ENCODE measurements at regions not wholly inside any gene's neighbourhood (a gene's known extent, or its start where the extent isn't known, plus 50 kb on each side); places are given as distances from the start of the nearest gene placed in this dataset.
A peak's percentile ranks its signal among the peaks of the same experiment; 100 is the strongest.

DNA sequence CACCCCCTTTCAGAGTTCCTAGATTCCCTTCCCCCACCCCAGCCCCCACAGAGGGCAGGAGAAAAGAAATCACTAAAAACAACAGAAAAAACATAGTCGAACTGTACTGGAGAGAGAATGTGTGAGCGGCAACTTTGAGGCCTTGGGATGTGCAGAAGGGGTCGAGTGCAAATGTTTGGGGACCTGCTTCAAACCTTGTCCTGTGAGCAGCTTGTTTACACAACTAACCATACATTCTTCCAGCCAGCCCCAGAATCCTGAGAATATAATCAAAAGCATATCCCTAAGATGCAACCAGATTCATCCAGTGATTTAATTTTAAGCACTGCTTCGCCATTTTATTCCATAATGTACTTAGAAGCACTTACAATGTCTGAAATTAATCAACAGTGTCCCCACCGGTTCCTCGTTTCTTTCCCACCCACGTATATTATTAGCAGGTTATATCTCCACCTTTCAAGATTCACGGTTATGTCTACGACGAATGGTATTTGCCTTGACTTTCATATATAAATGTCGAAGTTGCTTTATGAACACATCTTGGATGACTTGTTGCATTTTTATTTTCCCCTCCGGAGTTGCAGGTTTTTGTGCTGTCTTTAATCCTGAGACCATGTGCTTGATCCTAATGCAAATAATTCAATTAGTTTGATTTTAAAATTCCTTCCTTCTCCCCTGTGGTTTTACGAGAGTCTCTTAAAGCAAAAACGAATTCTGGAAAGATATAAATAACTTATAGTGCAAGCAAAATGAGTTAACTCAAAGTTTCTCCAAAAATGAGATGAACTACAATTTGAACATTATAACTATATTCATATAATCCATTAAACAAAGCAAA, 107.6 kb downstream of the ZIC5 start:
- Mint-ChIP-seq H3K4me3 (no peak overlapping the region), H3K27ac (no peak overlapping the region), H3K27me3 (ENCODE audit: low read depth in 3 of 3) (peaks cover 11 to 17% (median 16%) of the 10 kb centered on the region in 3 donors), H3K4me1 (peaks cover 29 to 37% of the 10 kb centered on the region in 2 donors), H3K9me3 (no peaks in the 10 kb centered on the region), H3K36me3 (peaks cover 22 to 35% (median 23%) of the 10 kb centered on the region in 3 donors)
- no peak for DNase-seq

DNA sequence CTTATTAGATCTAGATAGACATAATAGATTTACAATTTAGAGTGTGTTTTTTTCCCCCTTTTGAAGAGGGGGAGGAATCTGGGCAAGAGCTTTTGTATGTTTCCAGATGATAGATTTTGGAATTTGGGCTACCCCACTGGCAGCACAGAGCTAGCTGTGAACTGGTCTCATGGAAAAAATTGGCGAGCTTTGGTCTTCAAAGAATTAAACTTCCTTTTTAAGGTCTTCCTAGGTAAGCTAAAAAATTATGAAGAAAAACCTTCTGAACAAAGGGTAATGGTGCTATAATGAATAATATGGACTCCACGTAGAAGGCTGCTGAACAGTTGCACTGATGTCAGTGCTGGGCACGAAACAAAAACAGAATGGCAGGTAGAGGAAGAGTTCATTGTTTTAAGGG, 109.3 kb downstream of the ZIC5 start:
- Mint-ChIP-seq H3K4me1 (peaks cover 40 to 54% of the 10 kb centered on the region in 2 donors), H3K4me3 (no peak overlapping the region), H3K27ac (no peak overlapping the region), H3K36me3 (peaks cover 19 to 31% (median 23%) of the 10 kb centered on the region in 3 donors), H3K9me3 (no peaks in the 10 kb centered on the region), H3K27me3 (ENCODE audit: low read depth in 3 of 3) (peaks cover 14 to 21% (median 18%) of the 10 kb centered on the region in 3 donors)
- no peak for DNase-seq

DNA sequence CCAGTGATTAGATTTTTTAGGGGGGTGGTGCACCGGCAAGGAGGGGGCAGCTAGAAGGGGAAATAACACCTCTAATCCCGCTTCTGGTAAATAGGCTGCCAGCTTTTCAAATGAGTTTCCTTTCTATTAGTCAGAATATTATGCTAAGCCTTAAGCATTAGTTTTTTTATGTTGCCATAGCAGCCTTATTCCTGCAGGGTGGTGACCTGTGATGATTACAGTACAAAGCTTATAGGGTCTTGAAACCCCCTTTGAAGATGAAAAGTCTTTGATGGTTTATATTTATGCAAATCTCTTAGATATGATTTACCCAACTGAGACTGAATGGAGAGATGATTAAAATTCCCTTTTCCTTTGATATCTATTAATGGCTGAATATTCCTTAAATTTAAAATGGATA, 109.8 kb downstream of the ZIC5 start:
- peaks cover 40 to 54% of the 10 kb centered on the region in 2 donors for H3K4me1 Mint-ChIP-seq
- peaks cover 14 to 19% (median 18%) of the 10 kb centered on the region in 3 donors for H3K27me3 Mint-ChIP-seq (ENCODE audit: low read depth in 3 of 3)
- H3K9me3 Mint-ChIP-seq: no peaks in the 10 kb centered on the region
- H3K4me3 Mint-ChIP-seq: no peak overlapping the region
- H3K36me3 Mint-ChIP-seq: peaks cover 15 to 27% (median 23%) of the 10 kb centered on the region in 3 donors
- DNase-seq: no peak
- H3K27ac Mint-ChIP-seq: no peak overlapping the region

DNA sequence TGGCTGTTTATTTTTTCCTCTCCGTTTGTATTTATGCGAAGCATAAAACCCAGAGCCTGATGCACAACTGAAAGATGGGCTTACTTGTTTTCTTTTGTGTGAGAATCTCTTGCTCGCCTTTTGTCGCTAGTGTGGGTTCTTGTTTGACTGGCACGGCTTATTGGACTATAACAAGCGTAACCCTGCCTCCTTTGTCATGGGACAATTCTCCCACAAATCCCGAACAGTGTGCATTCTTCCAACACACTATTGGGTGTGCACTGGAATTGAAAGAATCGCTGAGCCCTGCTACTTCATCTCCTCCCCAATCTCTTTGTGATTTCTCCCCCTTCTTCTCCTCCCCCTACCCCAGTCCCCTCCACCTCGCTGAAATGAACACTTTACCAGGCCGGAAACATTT, 110.8 kb downstream of the ZIC5 start:
- H3K27me3 Mint-ChIP-seq (ENCODE audit: low read depth in 3 of 3): peaks cover 13 to 19% (median 18%) of the 10 kb centered on the region in 3 donors
- H3K27ac Mint-ChIP-seq: peak overlapping the region in 1 of 6 donors; percentile 34
- H3K4me3 Mint-ChIP-seq: peak overlapping the region in 2 of 5 donors; percentile 41 to 43
- H3K36me3 Mint-ChIP-seq: peaks cover 15 to 21% (median 17%) of the 10 kb centered on the region in 3 donors
- DNase-seq: no peak
- peaks cover 40 to 54% of the 10 kb centered on the region in 2 donors for H3K4me1 Mint-ChIP-seq
- H3K9me3 Mint-ChIP-seq: no peaks in the 10 kb centered on the region

DNA sequence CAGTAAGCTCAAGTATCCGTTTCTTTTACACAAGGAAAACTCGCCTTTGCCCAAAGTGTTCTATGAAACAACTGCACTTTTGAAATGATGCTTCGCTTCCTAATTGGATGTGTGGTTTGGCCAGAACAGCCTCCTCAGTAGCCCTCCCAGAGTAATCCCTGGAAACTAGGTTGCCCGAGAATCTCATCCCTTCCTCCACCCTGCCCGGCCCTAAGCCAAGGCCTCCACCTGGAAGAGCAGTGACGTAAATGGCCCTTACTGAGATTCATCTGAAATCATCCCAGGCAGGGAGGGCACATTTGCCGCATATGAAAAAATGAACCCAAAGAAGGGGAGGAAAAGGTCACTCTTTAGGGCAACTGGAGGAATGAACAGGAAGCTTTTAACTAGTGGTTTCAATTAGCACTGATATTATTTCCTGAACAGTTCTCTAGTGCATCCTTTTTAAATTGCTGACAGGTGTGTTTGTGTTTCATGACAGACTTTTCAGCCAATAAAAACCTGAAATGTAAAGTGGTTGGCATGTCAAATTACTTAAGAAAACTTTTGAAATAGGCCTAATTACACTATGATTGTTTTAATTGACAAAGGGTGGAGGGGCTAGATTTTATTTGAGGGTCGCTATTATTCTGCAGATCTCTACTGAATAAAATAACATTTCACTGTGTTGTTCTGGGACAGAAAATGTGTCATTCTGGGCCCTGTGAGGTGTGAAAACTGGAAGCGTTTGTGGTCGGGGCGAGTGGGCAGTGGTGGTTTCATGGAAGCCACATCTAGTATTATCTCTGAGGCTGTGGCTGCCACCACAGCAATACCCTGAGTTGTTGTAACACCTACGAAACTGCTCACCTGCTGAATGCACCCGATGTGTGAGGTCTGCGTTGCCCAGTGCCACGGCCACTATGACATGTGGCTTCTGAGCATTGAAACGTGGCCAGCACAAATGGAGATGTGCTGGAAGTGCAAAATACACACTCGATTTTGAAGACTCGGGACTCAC, 112.1 kb downstream of the ZIC5 start:
- peak overlapping the region; percentile 45 to 81 (median 72) for H3K4me3 Mint-ChIP-seq
- H3K4me1 Mint-ChIP-seq: peaks cover 40 to 54% of the 10 kb centered on the region in 2 donors
- DNase-seq: peak; percentile 79 to 80 (median 79)
- H3K27me3 Mint-ChIP-seq (ENCODE audit: low read depth in 3 of 3): peaks cover 11 to 19% (median 19%) of the 10 kb centered on the region in 3 donors
- peaks cover 8 to 17% (median 9%) of the 10 kb centered on the region in 3 donors for H3K36me3 Mint-ChIP-seq
- H3K27ac Mint-ChIP-seq: peak overlapping the region; percentile 17 to 77 (median 75)
- H3K9me3 Mint-ChIP-seq: no peaks in the 10 kb centered on the region

DNA sequence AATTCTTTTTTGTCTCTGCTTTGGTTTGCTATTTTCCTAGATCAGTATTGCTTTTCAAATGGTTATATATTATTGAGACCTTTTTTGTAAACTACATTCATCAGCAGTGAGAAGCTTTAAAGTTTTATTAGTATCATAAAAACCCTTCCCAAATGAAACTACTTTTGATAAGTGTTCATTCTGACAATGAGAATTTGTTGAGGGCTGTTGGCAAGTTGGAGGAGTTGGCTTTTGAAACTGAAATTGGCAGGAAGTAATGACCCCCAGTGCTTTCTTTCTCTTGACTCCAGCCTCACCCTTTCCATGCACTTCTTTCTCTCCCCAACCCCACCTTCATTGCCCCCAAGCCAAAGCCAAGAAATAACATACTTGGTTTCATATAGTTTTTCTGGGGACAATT, 113.8 kb downstream of the ZIC5 start:
- peaks cover 6 to 21% (median 17%) of the 10 kb centered on the region in 3 donors for H3K27me3 Mint-ChIP-seq (ENCODE audit: low read depth in 3 of 3)
- H3K36me3 Mint-ChIP-seq: peaks cover 0 to 8% (median 3%) of the 10 kb centered on the region in 3 donors
- H3K9me3 Mint-ChIP-seq: no peaks in the 10 kb centered on the region
- no peak overlapping the region for H3K4me3 Mint-ChIP-seq
- no peak for DNase-seq
- peaks cover 40 to 54% of the 10 kb centered on the region in 2 donors for H3K4me1 Mint-ChIP-seq
- peak overlapping the region in 1 of 6 donors; percentile 2 for H3K27ac Mint-ChIP-seq

DNA sequence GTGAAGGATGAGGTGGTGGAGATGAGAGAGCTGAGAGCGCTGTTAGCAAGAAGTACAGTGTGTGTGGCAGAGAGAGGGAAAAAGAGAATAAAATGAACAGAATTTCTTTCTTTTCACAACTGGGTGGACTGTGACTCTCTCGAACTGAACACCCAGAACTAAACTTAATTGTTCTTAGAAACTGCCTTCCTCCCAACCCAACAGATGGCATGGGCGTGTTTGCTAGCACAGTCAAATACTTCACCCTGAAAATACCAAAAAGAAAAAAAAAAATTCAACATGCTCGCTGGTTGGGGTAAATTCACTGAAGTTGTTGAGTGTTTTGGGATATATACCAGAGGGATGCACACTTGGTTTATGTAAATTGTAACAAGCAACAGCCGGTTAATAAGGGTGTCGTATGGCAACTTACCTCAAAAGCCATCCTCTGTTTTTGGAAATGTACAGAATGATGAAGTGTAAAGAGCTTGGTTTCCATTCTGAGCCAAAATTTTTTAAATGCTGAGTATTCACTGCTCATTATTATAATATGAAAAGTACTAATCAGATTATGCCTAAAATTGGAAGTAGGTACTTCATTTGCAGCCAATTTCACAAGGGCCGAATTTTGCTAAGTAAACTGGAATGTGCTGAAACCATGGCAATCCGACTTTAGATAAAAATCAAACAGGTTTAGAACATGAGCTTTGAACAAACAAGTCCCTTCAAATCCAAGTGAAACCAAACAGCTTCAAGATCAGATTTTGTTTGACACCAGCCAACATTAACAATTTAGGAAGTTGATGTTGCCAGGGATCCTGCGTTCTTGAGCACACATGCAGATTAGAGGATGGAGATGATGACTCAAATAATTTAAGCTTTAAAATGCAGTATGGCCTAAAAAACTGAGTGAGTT, 115.8 kb downstream of the ZIC5 start:
- H3K36me3 Mint-ChIP-seq: peaks cover 0 to 3% (median 0%) of the 10 kb centered on the region in 3 donors
- no peak for DNase-seq
- peaks cover 28 to 35% of the 10 kb centered on the region in 2 donors for H3K4me1 Mint-ChIP-seq
- H3K27me3 Mint-ChIP-seq (ENCODE audit: low read depth in 3 of 3): peaks cover 6 to 19% (median 12%) of the 10 kb centered on the region in 3 donors
- no peak overlapping the region for H3K27ac Mint-ChIP-seq
- H3K4me3 Mint-ChIP-seq: no peak overlapping the region
- H3K9me3 Mint-ChIP-seq: no peaks in the 10 kb centered on the region

DNA sequence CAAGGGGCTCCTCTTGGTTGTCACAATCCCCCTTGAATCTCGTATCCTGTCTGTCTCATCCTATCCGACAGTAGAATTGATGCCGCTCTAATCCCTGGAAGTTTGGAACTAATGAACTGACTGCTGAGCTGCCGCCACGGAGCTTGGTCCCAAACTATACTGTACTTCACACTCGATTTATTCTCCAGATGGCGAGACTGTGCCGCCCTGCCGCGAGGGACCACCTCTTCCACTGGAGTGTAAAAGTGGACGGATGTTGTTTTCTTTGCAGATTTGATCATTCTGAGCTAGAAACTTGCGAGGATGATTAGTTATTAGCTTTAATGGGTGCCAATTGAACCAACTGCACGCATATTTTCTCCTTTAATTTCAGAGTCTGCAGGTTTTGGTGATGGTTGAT, 117.2 kb downstream of the ZIC5 start:
- no peak for DNase-seq
- peaks cover 0 to 15% (median 6%) of the 10 kb centered on the region in 3 donors for H3K27me3 Mint-ChIP-seq (ENCODE audit: low read depth in 3 of 3)
- H3K27ac Mint-ChIP-seq: no peak overlapping the region
- peaks cover 15 to 20% of the 10 kb centered on the region in 2 donors for H3K4me1 Mint-ChIP-seq
- no peak overlapping the region for H3K4me3 Mint-ChIP-seq
- H3K9me3 Mint-ChIP-seq: no peaks in the 10 kb centered on the region
- H3K36me3 Mint-ChIP-seq: peaks cover 0 to 3% (median 0%) of the 10 kb centered on the region in 3 donors

DNA sequence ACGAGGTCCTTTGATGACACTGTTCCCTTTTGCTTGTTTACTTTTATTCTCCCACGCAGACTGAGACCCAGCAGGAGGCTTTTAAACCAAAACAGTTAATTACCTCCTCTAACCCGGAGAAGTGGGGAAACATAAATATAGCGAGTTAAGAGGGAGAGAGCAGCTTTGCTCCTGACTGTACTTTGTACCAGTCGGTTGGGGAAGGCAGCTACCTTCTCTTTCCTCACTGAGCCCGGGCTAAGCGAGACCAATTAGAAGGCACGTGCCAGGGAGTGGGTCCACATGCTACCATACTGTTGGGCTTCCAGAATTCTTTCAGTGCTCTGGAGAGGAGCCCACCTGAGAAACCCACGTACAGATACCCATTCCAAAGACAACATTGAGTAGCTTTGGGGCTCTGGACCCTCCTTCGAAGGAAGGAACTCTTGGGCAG, 124.2 kb downstream of the ZIC5 start:
- Mint-ChIP-seq H3K27me3 (ENCODE audit: low read depth in 3 of 3) (peaks cover under 1 to 5% (median 1%) of the 10 kb centered on the region in 3 donors), H3K4me3 (no peak overlapping the region), H3K36me3 (peaks cover 0 to 4% (median 3%) of the 10 kb centered on the region in 3 donors), H3K9me3 (peaks cover 0 to 2% (median 0%) of the 10 kb centered on the region in 6 donors), H3K27ac (no peak overlapping the region), H3K4me1 (no peaks in the 10 kb centered on the region)
- DNase-seq: no peak

DNA sequence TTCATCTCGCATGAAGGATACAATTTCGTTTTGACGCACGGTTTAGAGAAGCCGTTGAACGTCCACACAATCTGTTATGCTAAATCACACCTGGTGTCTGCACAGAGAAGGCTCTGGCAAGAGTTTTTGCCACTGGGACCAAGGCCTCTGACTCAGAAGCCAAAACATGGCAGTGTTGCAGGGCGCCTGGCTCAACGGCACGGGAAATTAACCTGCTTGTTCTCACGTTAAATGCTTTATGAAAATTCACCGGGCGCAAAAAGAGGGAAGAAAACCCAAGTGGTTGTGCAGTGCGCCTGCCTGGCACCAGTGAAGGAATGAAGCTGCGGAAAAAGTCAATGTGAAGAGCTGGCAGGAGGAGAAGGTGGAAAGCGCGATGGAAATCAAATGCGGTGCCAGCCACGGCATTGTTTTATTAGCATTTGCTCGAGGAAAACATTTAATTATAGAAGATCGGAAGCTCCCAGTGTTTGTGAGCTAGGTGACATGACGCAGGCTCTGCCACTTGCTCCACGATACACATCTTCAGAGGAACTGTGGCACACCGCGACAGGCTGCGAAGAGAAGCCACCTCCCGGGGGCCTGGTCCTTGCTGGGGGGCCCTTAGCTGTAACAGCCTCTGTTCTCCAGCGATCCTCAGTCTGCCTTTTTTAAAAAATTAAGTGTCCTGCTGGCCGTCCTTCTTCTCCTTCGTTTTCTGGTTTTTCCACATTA, 126.2 kb downstream of the ZIC5 start:
- peaks cover 0 to 4% (median 3%) of the 10 kb centered on the region in 3 donors for H3K36me3 Mint-ChIP-seq
- peaks cover 1 to 5% (median 4%) of the 10 kb centered on the region in 3 donors for H3K27me3 Mint-ChIP-seq (ENCODE audit: low read depth in 3 of 3)
- DNase-seq: no peak
- H3K9me3 Mint-ChIP-seq: peaks cover 0 to 2% (median 0%) of the 10 kb centered on the region in 6 donors
- peak overlapping the region in 1 of 6 donors; percentile 54 for H3K27ac Mint-ChIP-seq
- H3K4me3 Mint-ChIP-seq: no peak overlapping the region
- no peaks in the 10 kb centered on the region for H3K4me1 Mint-ChIP-seq

DNA sequence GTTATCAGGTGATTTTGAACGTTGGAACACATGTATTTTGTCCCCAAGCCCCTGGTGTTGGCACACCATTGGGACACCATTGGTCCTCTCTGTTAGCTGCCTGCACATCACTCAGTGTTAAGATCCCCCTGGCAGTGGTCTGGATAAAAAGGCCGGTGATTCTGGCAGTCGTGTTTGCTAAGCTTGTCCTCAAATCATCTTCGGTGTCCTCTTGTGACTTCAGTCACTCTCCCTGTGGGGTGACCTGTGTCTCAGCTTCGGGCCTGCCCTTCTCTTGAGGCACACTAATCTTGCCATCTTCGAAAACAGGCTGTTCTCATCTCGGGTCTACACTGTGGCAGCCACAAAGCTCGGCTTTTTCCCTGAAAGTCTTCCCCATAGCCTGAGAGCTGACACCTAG, 127.1 kb downstream of the ZIC5 start:
- no peak for DNase-seq
- Mint-ChIP-seq H3K36me3 (peaks cover 0 to 4% (median 3%) of the 10 kb centered on the region in 3 donors), H3K9me3 (peaks cover 0 to 2% (median 0%) of the 10 kb centered on the region in 6 donors), H3K27ac (no peak overlapping the region), H3K27me3 (ENCODE audit: low read depth in 3 of 3) (peaks cover 0 to 5% (median 4%) of the 10 kb centered on the region in 3 donors), H3K4me3 (no peak overlapping the region), H3K4me1 (no peaks in the 10 kb centered on the region)

DNA sequence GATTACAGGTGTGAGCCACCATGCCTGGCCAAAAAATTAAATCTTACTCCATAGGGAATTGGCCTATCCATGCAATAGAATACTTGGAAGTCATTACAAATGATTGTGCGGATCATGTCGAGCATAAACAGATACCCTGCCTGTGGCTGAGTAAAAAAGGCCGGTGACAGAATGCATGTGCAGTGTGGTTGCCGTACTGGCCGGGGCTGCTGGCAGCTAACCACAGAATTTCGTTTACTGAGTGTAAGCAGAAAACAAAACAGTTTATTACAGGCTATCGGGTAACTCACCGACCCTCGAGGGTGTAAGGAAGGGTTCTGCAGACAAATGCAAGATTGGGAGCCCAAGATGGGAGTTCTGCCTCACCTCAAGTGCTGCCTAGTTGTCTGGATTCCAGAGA, 127.7 kb downstream of the ZIC5 start:
- peaks cover 0 to 9% (median 3%) of the 10 kb centered on the region in 3 donors for H3K36me3 Mint-ChIP-seq
- no peak overlapping the region for H3K4me3 Mint-ChIP-seq
- H3K9me3 Mint-ChIP-seq: peaks cover 0 to 2% (median 0%) of the 10 kb centered on the region in 6 donors
- DNase-seq: no peak
- no peaks in the 10 kb centered on the region for H3K4me1 Mint-ChIP-seq
- no peak overlapping the region for H3K27ac Mint-ChIP-seq
- H3K27me3 Mint-ChIP-seq (ENCODE audit: low read depth in 3 of 3): peaks cover 0 to 5% (median 4%) of the 10 kb centered on the region in 3 donors

All from immature natural killer cell (primary cell).